ENCODE measurements at regions not wholly inside any gene's neighbourhood (a gene's known extent, or its start where the extent isn't known, plus 50 kb on each side); places are given as distances from the start of the nearest gene placed in this dataset.

DNA sequence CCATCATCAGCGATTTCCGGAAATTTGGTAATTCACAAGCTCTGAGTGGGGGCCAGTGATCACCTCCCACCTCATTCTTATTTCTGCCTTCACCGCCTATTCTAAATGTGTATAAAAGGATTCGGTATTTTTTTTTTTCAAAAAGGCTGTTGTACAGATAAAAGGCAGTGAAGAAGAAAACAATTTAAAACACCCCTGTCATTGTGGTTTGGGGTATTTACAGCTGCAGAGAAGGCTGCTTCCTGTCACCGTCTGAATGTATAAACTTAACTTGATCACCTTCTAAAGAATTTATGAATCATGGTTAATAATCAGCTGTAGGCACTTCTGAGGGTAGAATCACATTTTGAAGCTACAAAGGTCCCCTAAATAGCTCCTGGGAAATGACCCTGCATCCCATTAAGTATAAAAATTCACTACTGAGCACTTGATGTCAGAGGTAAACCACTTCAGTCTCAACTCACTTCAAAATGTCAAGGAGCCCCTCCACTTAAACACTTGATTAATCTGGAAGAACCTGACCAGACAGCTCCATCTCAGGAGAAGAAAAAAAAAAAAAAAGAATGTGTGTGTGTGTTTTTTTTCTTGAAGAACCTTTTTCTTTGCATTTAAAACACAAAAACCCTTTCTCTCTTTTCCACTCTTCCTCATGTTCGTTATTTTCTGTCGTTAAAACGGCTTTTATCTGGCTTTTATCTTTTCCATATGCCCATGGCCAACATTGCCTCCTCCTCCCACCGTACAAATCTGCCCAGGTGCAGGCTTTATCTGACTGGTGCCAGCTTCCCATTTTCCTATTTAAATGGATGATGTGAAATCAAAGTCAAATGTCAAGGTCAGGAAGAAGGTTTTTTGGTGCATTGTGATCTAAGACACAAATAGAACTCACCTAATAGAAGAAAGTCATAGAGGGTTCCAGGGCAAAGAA lies 291.2 kb downstream of the IRX1 start:
- no peak for ATAC-seq
- 40 to 42% methylated on average over 7 to 9 of the region's 9 CpGs for WGBS, 2 donors (ENCODE audit: low coverage in 1 of 2)
- Histone ChIP-seq H3K27me3 (peaks cover 5% of the 10 kb centered on the region), H3K9me3 (no peaks in the 10 kb centered on the region), H3K27ac (no peak overlapping the region), H3K4me1 (no peaks in the 10 kb centered on the region), H3K4me3 (no peak overlapping the region), H3K36me3 (no peaks in the 10 kb centered on the region)
- no peak for TF ChIP-seq POLR2A (IDR thresholded peaks at IDR 0.05)
- TF ChIP-seq, protein P1, sequence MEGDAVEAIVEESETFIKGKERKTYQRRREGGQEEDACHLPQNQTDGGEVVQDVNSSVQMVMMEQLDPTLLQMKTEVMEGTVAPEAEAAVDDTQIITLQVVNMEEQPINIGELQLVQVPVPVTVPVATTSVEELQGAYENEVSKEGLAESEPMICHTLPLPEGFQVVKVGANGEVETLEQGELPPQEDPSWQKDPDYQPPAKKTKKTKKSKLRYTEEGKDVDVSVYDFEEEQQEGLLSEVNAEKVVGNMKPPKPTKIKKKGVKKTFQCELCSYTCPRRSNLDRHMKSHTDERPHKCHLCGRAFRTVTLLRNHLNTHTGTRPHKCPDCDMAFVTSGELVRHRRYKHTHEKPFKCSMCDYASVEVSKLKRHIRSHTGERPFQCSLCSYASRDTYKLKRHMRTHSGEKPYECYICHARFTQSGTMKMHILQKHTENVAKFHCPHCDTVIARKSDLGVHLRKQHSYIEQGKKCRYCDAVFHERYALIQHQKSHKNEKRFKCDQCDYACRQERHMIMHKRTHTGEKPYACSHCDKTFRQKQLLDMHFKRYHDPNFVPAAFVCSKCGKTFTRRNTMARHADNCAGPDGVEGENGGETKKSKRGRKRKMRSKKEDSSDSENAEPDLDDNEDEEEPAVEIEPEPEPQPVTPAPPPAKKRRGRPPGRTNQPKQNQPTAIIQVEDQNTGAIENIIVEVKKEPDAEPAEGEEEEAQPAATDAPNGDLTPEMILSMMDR (IDR thresholded peaks at IDR 0.05) = no peak
- no peak for TF ChIP-seq POLR2AphosphoS5 (IDR thresholded peaks at IDR 0.05)
- no peak for TF ChIP-seq EP300 (IDR thresholded peaks at IDR 0.05)

GRCh38 chr5:3888310-3888709 lies 292.7 kb downstream of the IRX1 start:
- Histone ChIP-seq H3K27me3 (peaks cover 4% of the 10 kb centered on the region), H3K4me1 (no peaks in the 10 kb centered on the region), H3K4me3 (no peak overlapping the region), H3K36me3 (no peaks in the 10 kb centered on the region), H3K9me3 (no peaks in the 10 kb centered on the region), H3K27ac (no peak overlapping the region)
- no peak for TF ChIP-seq POLR2AphosphoS5 (IDR thresholded peaks at IDR 0.05)
- TF ChIP-seq, protein P1 (IDR thresholded peaks at IDR 0.05) = no peak
- TF ChIP-seq EP300 (IDR thresholded peaks at IDR 0.05) = no peak
- TF ChIP-seq POLR2A (IDR thresholded peaks at IDR 0.05) = no peak
- no peak for ATAC-seq
- WGBS, 2 donors (ENCODE audit: low coverage in 1 of 2) = 82% methylated on average over 2 of the region's 6 CpGs; no CpG with 5 or more reads in 1 of the 2 donors

GRCh38 chr5:3889412-3890142 lies 293.9 kb downstream of the IRX1 start:
- H3K4me1 ChIP-seq = no peaks in the 10 kb centered on the region
- no peak overlapping the region for H3K27ac ChIP-seq
- H3K9me3 ChIP-seq = no peaks in the 10 kb centered on the region
- 54 to 64% methylated on average over 7 to 9 of the region's 12 CpGs for WGBS, 2 donors (ENCODE audit: low coverage in 1 of 2)
- H3K27me3 ChIP-seq = peaks cover 4% of the 10 kb centered on the region
- no peak for TF ChIP-seq EP300 (IDR thresholded peaks at IDR 0.05)
- TF ChIP-seq POLR2A (IDR thresholded peaks at IDR 0.05) = no peak
- TF ChIP-seq, protein P1 (IDR thresholded peaks at IDR 0.05) = no peak
- TF ChIP-seq POLR2AphosphoS5 (IDR thresholded peaks at IDR 0.05) = no peak
- no peaks in the 10 kb centered on the region for H3K36me3 ChIP-seq
- no peak overlapping the region for H3K4me3 ChIP-seq
- ATAC-seq = no peak

- H3K27me3 ChIP-seq = peaks cover 4% of the 10 kb centered on the region
- TF ChIP-seq POLR2A (IDR thresholded peaks at IDR 0.05) (no peak), EP300 (IDR thresholded peaks at IDR 0.05) (no peak), POLR2AphosphoS5 (IDR thresholded peaks at IDR 0.05) (no peak)
- TF ChIP-seq, protein P1 (IDR thresholded peaks at IDR 0.05) = no peak
- H3K36me3 ChIP-seq = no peaks in the 10 kb centered on the region
- no peak for ATAC-seq
- WGBS, 2 donors (ENCODE audit: low coverage in 1 of 2) = 40% methylated on average over 3 of the region's 3 CpGs; no CpG with 5 or more reads in 1 of the 2 donors
- no peaks in the 10 kb centered on the region for H3K9me3 ChIP-seq
- H3K27ac ChIP-seq = no peak overlapping the region
- H3K4me1 ChIP-seq = no peaks in the 10 kb centered on the region
- no peak overlapping the region for H3K4me3 ChIP-seq
Measured at GRCh38 chr5:3891113-3891512, 295.5 kb downstream of the IRX1 start.
